DMS 273 (cell line): ENCODE measurements at regions not wholly inside any gene's neighbourhood (a gene's known extent, or its start where the extent isn't known, plus 50 kb on each side); places are given as distances from the start of the nearest gene placed in this dataset.
"Not testable (repeated sequence)": the region's sequence is repeated elsewhere in the genome, so short reads cannot be mapped to it uniquely, and the experiment has no call there.

ENCODE experiments used
- DNase-seq: peaks from one replicate; lab custom pipeline; 2025; ENCODE audit not compliant: unreplicated experiment; lab: John Stamatoyannopoulos, UW

DNA sequence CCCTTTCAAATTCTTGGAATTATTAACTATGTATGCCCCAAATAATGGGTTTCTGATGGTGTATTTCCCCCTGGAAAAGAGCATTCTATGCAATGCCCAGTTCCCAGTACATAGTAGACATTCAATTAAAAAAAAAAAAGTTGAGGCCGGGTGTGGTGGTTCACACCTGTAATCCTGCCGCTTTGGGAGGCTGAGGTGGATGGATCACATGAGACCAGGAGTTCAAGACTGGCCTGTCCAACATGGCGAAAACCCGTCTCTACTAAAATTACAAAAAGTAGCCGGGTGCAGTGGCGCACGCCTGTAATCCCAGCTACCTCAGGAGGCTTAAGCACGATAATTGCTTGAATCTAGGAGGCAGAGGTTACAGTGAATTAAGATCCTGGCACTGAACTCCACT lies 83.3 kb upstream of the ZNF217 start:
- DNase-seq, result no peak

GRCh38 chr20:53676519-53676822 lies 82.8 kb upstream of the ZNF217 start:
- no peak for DNase-seq

DNA sequence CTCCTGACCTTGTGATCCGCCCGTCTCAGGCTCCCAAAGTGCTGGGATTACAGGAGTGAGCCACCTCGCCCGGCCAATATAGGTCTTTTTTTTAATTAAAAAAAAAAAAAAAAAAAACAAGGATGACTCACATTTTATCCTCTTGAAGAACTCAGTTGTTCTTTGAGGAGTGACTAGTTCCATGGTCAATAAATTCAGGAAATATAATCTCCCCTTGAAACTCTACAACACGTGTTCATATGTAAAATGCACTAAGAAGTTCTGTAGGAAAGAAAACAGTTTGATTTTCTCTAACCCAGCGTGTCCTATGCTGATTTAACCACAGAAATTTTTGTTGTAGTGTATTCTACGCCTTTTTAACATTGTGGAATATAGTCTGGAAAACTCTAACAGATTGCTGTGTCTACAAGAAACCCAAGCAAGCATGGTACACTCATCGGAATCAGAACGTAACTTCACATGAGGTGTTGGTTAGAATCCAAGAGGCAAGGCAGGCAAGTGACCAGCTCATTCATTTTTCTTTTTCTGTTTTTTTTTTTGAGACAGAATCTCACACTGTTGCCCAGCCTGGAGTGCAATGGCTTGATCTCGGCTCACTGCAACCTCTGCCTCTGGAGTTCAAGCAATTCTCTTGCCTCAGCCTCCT lies 79.0 kb upstream of the ZNF217 start:
- DNase-seq, result no peak

GRCh38 chr20:53671370-53671769 lies 77.7 kb upstream of the ZNF217 start:
- DNase-seq, result no peak

- DNase-seq, result not testable (repeated sequence)
These were observed 76.1 kb upstream of the ZNF217 start for GRCh38 chr20:53669517-53670313.

DNA sequence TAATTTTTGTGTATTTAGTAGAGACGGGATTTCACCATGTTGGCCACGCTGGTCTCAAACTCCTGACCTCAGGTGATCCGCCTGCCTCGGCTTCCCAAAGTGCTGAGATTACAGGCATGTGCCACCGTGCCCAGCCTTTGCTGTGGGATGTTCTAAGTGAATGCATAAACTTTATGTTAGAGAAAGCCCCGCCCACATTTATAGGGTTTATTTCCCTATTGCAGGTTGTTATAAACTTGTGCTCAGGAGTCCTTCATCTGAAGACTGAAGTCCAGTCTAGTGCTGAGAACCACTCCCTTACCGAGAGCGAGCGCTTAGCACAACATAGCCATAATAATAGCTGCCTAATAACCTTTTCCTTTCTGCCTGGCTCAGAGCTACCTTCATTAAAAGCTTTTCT lies 75.4 kb upstream of the ZNF217 start:
- DNase-seq, result no peak

DNA sequence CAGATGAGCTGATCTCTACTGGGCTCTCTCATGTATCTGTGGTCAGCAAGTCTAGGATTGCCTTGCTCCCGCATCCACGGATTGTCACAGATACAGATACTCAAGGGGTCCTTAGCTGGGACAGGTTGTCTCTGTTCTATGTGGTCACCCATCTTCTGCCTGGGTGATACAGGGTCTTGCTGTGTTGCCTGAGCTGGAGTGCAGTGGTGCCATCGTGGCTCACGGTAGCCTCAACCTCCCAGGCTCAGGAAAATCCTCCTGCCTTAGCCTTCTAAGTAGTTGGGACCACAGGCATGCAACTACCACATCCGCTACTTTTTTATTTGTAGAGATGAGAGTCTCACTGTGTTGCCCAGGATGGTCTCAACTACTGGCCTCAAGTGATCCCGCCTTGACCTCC lies 72.5 kb upstream of the ZNF217 start:
- no peak for DNase-seq

DNA sequence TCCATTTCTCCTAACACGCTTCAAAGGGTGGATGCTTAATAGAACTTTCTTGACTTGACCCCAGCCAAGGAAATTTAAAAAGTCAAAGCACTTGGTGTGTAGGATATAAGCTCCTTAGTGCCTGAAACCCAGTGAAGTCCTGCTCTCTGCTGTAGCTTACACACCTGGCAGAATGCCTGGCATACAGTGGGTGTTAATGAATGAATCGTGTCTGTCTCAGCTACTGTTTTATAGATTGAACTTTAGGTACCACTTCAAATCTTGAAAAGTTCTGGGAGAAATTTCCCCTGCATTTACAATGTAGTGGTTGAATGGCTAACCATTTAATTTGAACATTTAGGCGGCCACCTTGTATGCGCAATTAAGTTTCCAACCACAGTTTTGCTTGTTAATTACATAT lies 70.5 kb upstream of the ZNF217 start:
- peak; percentile 49 for DNase-seq

GRCh38 chr20:53663521-53663920 lies 69.9 kb upstream of the ZNF217 start:
- DNase-seq, result not testable (repeated sequence)

GRCh38 chr20:53662595-53662994 lies 69.0 kb upstream of the ZNF217 start:
- no peak for DNase-seq

DNA sequence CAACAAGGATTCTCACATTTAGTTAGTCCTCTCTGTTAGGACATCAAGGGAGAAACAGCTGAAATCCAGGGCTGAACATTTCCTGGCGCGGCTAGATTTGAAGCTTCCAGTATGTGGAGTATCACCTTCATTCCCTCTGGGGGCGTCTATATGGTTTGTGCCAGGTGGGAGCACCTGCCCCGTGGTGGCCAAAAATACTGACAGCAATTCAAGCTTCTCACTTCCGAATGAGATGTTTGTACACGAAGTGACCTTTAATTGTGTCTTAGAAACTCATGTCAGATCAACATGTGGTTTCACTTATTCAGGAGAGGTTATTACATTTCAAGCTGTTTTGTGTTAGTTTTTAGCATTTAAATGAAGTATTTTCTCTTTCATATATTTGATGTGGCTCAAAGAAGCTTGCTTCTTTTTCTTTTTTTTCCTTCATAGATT lies 67.3 kb upstream of the ZNF217 start:
- DNase-seq, result no peak

- no peak for DNase-seq
These were observed 66.7 kb upstream of the ZNF217 start for GRCh38 chr20:53660078-53660909.

DNA sequence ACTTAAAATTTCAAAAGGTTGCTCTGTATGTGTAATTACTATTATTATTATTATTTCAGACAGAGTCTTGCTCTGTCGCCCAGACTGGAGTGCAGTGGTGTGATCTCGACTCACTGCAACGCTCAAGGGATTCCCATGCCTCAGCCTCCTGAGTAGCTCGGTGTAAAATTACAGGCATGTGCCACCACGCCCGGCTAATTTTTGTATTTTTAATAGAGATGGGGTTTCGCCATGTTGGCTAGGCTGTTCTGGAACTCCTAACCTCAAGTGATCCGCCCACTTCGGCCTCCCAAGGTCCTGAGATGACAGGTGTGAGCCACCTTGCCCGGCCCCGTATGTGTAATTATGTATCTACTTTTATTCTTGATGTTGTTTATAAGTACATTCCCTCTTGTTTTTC lies 65.3 kb upstream of the ZNF217 start:
- peak; percentile 44 for DNase-seq

- no peak for DNase-seq
These were observed 64.7 kb upstream of the ZNF217 start for GRCh38 chr20:53658322-53658721.

DNA sequence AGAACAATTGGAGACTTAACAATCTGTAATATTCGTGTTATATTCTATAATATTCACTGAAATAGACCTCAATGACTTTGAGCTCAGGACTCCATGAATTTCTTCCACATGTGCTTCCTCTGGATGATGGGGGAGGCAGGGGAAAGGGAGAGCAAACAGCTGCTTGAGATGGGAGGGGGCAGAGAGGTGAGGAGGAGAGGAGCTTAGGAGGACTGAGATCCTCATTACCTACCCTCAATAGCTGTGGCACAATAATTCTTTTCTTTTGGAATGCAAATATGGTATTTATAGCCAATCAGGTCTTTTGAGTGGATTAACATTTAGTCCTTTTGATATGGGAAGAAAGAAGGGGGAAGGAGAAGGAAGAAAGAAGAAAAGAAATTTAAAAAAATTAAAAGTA lies 64.1 kb upstream of the ZNF217 start:
- peak; percentile 31 for DNase-seq

- no peak for DNase-seq
These were observed 63.6 kb upstream of the ZNF217 start for GRCh38 chr20:53657279-53657678.

GRCh38 chr20:53656293-53657202 lies 62.9 kb upstream of the ZNF217 start:
- DNase-seq, result no peak

DNA sequence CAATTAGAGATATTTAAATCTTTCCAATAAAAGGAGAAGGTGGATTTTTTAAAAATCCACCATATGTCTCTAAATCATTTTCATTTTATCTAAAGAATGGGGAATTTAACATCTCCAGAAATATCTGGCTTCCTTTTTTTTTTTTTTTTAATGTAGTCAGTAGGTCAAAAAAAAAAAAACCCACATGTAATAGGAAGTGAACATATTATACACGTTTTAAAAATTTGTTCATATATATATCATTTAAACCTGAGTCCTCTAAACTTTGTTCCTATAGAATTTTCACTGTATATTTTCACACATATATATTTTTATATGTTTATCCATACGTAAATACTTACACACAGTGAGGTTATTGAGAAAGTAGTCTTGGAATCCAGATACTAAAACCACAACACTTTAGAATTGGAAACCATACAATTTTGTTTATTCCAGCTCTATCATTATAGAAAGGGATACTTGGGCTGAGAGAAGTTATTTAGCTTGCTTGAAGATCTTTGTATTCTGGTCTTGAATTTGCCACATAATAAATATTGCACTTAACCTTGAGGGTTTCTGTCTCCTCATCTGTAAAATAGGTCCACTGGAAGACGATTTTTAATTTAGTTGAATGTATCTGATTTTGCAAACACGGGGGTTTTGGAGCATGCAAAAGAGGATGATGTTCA lies 62.1 kb upstream of the ZNF217 start:
- no peak for DNase-seq

DNA sequence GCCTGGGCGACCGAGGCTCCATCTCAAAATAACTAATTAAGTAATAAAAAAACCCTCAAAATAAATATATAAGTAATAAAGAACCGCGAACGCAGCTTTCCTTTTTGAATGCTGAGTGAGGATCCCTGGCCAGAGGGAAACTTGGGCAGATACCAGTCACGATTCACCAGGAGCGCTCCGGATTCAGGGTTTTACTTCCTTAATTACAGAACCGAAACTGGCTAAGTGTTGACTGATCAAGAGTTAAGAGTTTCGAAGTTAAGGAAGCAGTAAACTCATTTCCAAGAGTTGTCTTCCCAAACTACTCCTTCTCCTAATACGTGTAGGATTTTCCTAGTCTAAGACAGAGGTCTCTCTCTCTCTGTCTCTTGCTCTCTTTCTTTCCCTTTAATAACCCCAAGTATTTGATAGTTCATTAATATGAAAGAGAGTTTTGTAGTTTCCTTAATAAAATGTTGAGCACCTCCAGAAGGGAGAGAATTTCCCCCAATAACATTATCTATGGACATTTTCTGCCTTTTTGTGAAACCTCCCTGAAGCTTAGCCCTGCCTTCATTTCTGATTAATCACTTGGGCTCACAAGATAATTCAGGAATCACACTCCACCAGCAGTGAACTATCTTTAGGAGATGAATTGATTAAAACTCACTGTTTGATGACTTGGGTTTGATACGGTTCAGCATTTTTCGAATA lies 61.4 kb upstream of the ZNF217 start:
- no peak for DNase-seq

- not testable (repeated sequence) for DNase-seq
These were observed 60.9 kb upstream of the ZNF217 start for GRCh38 chr20:53654521-53654920.
